SU-DHL-6 (cell line): ENCODE measurements at regions not wholly inside any gene's neighbourhood (a gene's known extent, or its start where the extent isn't known, plus 50 kb on each side); places are given as distances from the start of the nearest gene placed in this dataset.

Source experiments
- H2AFZ ChIP-seq: fragments of 200-600 bp; sonication (generic); 2 replicates; pipeline ENCODE4 v1.6.1; 2014; ENCODE audit warnings: low read depth, mild to moderate bottlenecking, moderate library complexity, mixed read lengths, antibody characterized with exemption, low read length; ENCODE audit not compliant: severe bottlenecking
- H3F3A ChIP-seq: fragments of 200-600 bp; shearing (Covaris generic); 2 replicates; pipeline ENCODE4 v1.6.0; 2016; ENCODE audit warnings: antibody characterized with exemption, mild to moderate bottlenecking; ENCODE audit not compliant: insufficient read depth
- H3K27ac ChIP-seq: fragments of 200-600 bp; sonication (generic); 2 replicates; pipeline ENCODE4 v1.5.1; 2016; ENCODE audit warnings: low read depth, mild to moderate bottlenecking, low read length, moderate library complexity, mixed read lengths
- H3K27me3 ChIP-seq: fragments of 200-600 bp; sonication (generic), shearing (Covaris generic); 2 replicates; pipeline ENCODE4 v1.6.0; 2014; ENCODE audit warnings: mild to moderate bottlenecking, low read length
- H3K36me3 ChIP-seq: fragments of 200-600 bp; sonication (generic); 2 replicates; pipeline ENCODE4 v1.6.1; 2014; ENCODE audit warnings: mild to moderate bottlenecking, low read length, mixed read lengths
- H3K4me2 ChIP-seq: fragments of 300-600, 200-600 bp; shearing (Covaris generic), sonication (generic); 2 replicates; pipeline ENCODE4 v1.6.0; 2014; ENCODE audit warnings: low read length, low read depth, mild to moderate bottlenecking; ENCODE audit not compliant: poor library complexity, severe bottlenecking
- H3K4me3 ChIP-seq: fragments of 200-600 bp; sonication (generic); 2 replicates; pipeline ENCODE4 v1.5.1; 2014; ENCODE audit warnings: antibody characterized with exemption, low read length, mild to moderate bottlenecking, mixed read lengths; ENCODE audit not compliant: insufficient read depth, poor library complexity, severe bottlenecking
- H3K79me2 ChIP-seq: fragments of 200-600 bp; sonication (generic); 2 replicates; pipeline ENCODE4 v1.6.1; 2014; ENCODE audit warnings: mild to moderate bottlenecking, low read length, moderate library complexity; ENCODE audit not compliant: insufficient read depth
- H3K9ac ChIP-seq: fragments of 200-600 bp; sonication (generic); 2 replicates; pipeline ENCODE4 v1.7.0; 2014; ENCODE audit warnings: mild to moderate bottlenecking, low read length
- H3K9me2 ChIP-seq: fragments of 200-600 bp; sonication (generic); replicated peaks from 2 replicates; pipeline ENCODE4 v1.6.1; 2014; ENCODE audit warnings: low read length; ENCODE audit not compliant: insufficient read depth
- H3K9me3 ChIP-seq: fragments of 200-600 bp; sonication (generic); 2 replicates; pipeline ENCODE4 v1.6.1; 2014; ENCODE audit warnings: low read length, mixed read lengths; ENCODE audit not compliant: insufficient read depth
- H4K20me1 ChIP-seq: fragments of 200-600 bp; sonication (generic); 2 replicates; pipeline ENCODE4 v1.6.1; 2014; ENCODE audit warnings: low read depth, mild to moderate bottlenecking, antibody characterized with exemption, low read length, moderate library complexity, mixed read lengths
- CTCF ChIP-seq: fragments of 200-600 bp; sonication (generic); IDR thresholded peaks from one replicate; pipeline ENCODE4 v1.5.1; 2017; ENCODE audit warnings: antibody characterized with exemption, mild to moderate bottlenecking, low read length, moderate library complexity; ENCODE audit not compliant: insufficient read depth, poor library complexity, severe bottlenecking
- EZH2phosphoT487 ChIP-seq: fragments of 200-600 bp; sonication (generic), shearing (Covaris generic); conservative IDR thresholded peaks from 2 replicates; pipeline ENCODE4 v1.6.1; 2018; ENCODE audit warnings: mild to moderate bottlenecking, antibody characterized with exemption, low read length, moderate library complexity, mixed read lengths

- Histone ChIP-seq H3F3A (no peaks in the 10 kb centered on the region), H3K27me3 (no peaks in the 10 kb centered on the region), H3K9ac (no peak overlapping the region), H4K20me1 (no peaks in the 10 kb centered on the region), H3K36me3 (no peaks in the 10 kb centered on the region), H3K27ac (no peak overlapping the region), H3K4me3 (no peak overlapping the region), H2AFZ (no peak overlapping the region), H3K79me2 (no peaks in the 10 kb centered on the region), H3K9me3 (no peaks in the 10 kb centered on the region), H3K4me2 (no peak overlapping the region), H3K9me2 (no peaks in the 10 kb centered on the region)
- TF ChIP-seq CTCF (no peak), EZH2phosphoT487 (no peak)
Observed at GRCh38 chr1:55820501-55820900, 605.3 kb upstream of the USP24 start.

DNA sequence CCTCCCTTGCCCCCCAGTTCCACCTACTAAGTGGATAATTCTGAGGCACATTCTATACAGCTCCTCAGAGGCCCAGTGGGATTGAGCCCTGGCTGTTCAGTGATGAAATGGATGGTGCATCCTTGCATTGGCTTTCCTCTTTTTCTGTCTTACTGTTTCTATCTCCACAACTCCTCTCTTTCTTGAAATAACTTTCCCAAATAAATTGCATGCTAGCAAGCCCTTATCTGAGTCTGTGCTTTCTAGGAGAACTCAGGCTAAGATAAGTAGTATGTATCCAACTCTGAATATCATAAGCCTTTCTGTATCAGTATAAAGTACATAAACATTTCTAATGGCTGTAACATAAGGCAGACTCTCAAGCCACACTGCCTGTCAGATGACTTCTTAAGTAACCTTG is 603.8 kb upstream of the USP24 start:
- Histone ChIP-seq H3K4me3 (no peak overlapping the region), H3K79me2 (no peaks in the 10 kb centered on the region), H3K9me2 (no peaks in the 10 kb centered on the region), H3K27me3 (no peaks in the 10 kb centered on the region), H3K4me2 (no peak overlapping the region), H3K9me3 (no peaks in the 10 kb centered on the region), H3K9ac (no peak overlapping the region), H4K20me1 (no peaks in the 10 kb centered on the region), H3K36me3 (no peaks in the 10 kb centered on the region), H3F3A (no peaks in the 10 kb centered on the region), H3K27ac (no peak overlapping the region), H2AFZ (no peak overlapping the region)
- no peak for TF ChIP-seq EZH2phosphoT487
- TF ChIP-seq CTCF, result no peak

DNA sequence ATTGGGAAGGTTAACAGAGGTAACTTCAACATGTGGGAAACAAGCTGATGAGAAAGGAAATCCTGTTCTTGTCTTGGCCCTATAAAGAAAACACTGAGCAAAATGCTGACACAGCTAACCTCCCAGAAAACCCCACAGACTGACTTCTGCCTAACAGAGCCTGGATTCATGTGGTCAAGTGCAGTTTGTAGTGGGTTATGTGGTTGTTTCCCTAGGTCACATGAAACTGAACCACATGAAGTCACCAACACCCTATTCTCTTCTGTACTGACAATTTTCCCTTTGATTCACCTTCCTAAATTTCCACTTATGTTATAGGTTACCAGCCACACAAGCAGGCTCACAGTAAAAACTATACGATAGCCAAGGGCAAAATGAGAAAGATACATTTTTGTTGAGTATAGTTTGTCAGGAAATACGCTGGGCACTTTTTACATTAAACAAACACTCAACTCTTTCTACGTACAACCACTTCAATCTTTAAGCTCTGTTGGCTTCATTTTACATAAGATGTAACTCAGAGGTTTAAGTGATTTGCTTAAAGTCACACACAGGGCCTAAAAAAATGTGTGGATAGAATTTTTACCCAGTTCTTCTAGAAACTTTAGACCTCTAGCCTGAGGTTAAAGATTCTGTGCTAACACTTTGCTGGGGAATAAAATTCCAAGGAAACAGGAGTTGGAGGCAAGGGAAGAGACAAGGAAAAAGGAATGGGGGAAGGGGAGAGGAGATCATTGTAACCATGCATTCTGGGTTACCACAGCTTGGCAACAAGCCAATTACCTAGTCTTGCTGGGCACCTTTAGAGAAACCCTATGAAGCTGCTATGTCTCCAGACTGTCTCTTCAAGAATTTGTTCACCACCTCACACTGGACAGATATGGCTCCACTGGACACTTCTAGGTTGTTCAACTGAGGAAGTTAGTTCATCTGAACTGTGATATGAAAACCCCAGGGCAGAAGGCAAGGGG is 601.6 kb upstream of the USP24 start:
- TF ChIP-seq EZH2phosphoT487 (no peak), CTCF (no peak)
- Histone ChIP-seq H3K9me3 (no peaks in the 10 kb centered on the region), H3K9me2 (no peaks in the 10 kb centered on the region), H3F3A (no peaks in the 10 kb centered on the region), H4K20me1 (no peaks in the 10 kb centered on the region), H3K27ac (no peak overlapping the region), H2AFZ (no peak overlapping the region), H3K9ac (no peak overlapping the region), H3K36me3 (no peaks in the 10 kb centered on the region), H3K4me2 (no peak overlapping the region), H3K79me2 (no peaks in the 10 kb centered on the region), H3K4me3 (no peak overlapping the region), H3K27me3 (no peaks in the 10 kb centered on the region)
